ENCODE measurements at regions not wholly inside any gene's neighbourhood (a gene's known extent, or its start where the extent isn't known, plus 50 kb on each side); places are given as distances from the start of the nearest gene placed in this dataset.

- TF ChIP-seq POLR2A (IDR thresholded peaks at IDR 0.05; ENCODE audit: low read depth, low read length) = no peak
- DNase-seq (ENCODE audit: insufficient read length, low spot score) (no peak), FAIRE-seq (no peak)
Measured at GRCh38 chr20:34190262-34190661, 51.0 kb upstream of the ASIP start.

GRCh38 chr20:34190679-34191090 is 50.5 kb upstream of the ASIP start:
- TF ChIP-seq POLR2A (IDR thresholded peaks at IDR 0.05; ENCODE audit: low read depth, low read length) = no peak
- DNase-seq (ENCODE audit: insufficient read length, low spot score) = peak; percentile 82
- peak; percentile 38 for FAIRE-seq

Data from H54 (cell line).